ENCODE measurements at regions not wholly inside any gene's neighbourhood (a gene's known extent, or its start where the extent isn't known, plus 50 kb on each side); places are given as distances from the start of the nearest gene placed in this dataset.

DNA sequence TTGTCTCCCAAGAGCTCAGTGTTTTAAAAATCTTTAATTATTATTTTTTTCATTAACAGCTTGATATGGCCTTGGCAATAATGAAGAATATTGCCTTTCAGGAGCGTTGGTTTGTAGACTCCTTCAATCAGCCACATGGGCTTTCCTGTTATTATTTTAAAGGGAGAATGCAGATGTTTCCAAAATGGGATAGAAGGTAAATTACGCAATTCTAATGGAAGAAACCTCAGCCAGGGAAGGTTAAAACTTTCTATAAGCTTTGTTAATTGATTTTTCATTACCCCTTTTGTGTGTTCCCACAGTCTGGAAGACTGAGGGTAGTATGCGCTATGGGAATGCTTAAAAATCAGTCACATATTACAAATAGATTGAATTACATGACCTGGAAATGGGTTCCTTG, 188.4 kb upstream of the NAV3 start:
- no peak overlapping the region for H2AFZ ChIP-seq (ENCODE audit: low read length)
- no peaks in the 10 kb centered on the region for H4K20me1 ChIP-seq (ENCODE audit: insufficient read depth, low read length)
- no peaks in the 10 kb centered on the region for H3K79me2 ChIP-seq (ENCODE audit: insufficient read depth, low read length)
- no peaks in the 10 kb centered on the region for H3K4me1 ChIP-seq (ENCODE audit: insufficient read depth, low read length)
- no peak overlapping the region for H3K4me3 ChIP-seq (ENCODE audit: insufficient read depth, low read length)
- TF ChIP-seq, protein P1, sequence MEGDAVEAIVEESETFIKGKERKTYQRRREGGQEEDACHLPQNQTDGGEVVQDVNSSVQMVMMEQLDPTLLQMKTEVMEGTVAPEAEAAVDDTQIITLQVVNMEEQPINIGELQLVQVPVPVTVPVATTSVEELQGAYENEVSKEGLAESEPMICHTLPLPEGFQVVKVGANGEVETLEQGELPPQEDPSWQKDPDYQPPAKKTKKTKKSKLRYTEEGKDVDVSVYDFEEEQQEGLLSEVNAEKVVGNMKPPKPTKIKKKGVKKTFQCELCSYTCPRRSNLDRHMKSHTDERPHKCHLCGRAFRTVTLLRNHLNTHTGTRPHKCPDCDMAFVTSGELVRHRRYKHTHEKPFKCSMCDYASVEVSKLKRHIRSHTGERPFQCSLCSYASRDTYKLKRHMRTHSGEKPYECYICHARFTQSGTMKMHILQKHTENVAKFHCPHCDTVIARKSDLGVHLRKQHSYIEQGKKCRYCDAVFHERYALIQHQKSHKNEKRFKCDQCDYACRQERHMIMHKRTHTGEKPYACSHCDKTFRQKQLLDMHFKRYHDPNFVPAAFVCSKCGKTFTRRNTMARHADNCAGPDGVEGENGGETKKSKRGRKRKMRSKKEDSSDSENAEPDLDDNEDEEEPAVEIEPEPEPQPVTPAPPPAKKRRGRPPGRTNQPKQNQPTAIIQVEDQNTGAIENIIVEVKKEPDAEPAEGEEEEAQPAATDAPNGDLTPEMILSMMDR (IDR thresholded peaks at IDR 0.05; ENCODE audit: extremely low read depth, low read depth, low read length), result no peak
- H3K4me2 ChIP-seq (ENCODE audit: insufficient read depth, low read length), result no peak overlapping the region
- DNase-seq (ENCODE audit: insufficient read length, low spot score, missing footprints), result no peak
- H3K9me3 ChIP-seq (ENCODE audit: low read depth, low read length), result no peaks in the 10 kb centered on the region
- no peaks in the 10 kb centered on the region for H3K27me3 ChIP-seq (ENCODE audit: insufficient read depth, low read length)
- no peak overlapping the region for H3K27ac ChIP-seq (ENCODE audit: low read depth, low read length)
- no peaks in the 10 kb centered on the region for H3K36me3 ChIP-seq (ENCODE audit: insufficient read depth, low read length)

DNA sequence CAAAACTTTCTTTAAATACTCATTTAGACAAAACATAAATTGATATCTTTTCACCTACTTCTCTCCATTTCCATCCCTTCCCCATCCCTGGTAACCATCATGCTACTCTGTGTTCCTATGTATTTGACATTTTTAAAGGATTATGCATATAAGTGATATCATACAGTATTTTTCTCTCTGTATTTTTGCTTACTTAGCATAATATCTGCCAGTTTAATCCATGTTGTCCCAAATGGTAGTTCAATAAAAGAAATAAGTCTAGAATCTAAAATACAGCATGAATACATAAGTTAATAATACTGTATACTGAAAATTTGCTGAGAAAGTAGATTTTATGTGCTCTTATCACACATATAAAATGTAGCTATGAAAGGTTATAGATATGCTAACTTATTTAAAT, 190.3 kb upstream of the NAV3 start:
- Histone ChIP-seq H2AFZ (ENCODE audit: low read length) (no peak overlapping the region), H4K20me1 (ENCODE audit: insufficient read depth, low read length) (no peaks in the 10 kb centered on the region), H3K27me3 (ENCODE audit: insufficient read depth, low read length) (no peaks in the 10 kb centered on the region), H3K4me2 (ENCODE audit: insufficient read depth, low read length) (no peak overlapping the region), H3K9me3 (ENCODE audit: low read depth, low read length) (no peaks in the 10 kb centered on the region), H3K27ac (ENCODE audit: low read depth, low read length) (no peak overlapping the region), H3K4me3 (ENCODE audit: insufficient read depth, low read length) (no peak overlapping the region), H3K36me3 (ENCODE audit: insufficient read depth, low read length) (no peaks in the 10 kb centered on the region), H3K79me2 (ENCODE audit: insufficient read depth, low read length) (no peaks in the 10 kb centered on the region), H3K4me1 (ENCODE audit: insufficient read depth, low read length) (no peaks in the 10 kb centered on the region)
- TF ChIP-seq, protein P1 (IDR thresholded peaks at IDR 0.05; ENCODE audit: extremely low read depth, low read depth, low read length), result no peak
- no peak for DNase-seq (ENCODE audit: insufficient read length, low spot score, missing footprints)

DNA sequence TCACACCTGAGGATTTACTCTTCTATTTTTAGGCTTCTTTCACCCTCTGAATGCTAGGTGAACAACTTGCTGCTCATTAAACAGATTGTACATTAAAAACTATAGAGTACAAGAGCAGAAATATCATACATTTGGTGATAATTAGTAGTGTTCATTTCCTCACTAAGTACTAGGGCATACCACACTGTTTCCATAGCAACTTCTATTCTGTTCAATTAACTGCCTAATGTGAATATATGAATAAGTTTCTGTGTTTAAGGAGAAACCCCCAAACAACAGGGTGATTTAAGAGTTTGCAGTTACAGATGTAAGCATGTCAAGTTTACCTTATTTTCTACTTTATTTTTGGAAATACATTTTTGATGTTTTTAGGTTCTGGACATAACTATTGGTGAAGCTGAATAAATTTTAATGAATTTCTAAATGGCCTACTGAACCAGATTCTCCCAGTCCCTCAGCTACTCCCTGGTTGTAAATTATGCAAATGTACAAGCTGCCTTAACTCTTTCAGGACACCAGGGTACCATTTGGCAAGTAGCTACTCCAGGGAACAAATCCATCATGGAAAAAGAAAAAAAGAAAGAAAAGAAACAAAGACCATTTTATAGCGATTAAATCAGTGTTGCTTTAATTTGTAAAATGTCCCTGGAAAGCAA, 199.8 kb upstream of the NAV3 start:
- TF ChIP-seq, protein P1 (IDR thresholded peaks at IDR 0.05; ENCODE audit: extremely low read depth, low read depth, low read length), result no peak
- Histone ChIP-seq H4K20me1 (ENCODE audit: insufficient read depth, low read length) (no peaks in the 10 kb centered on the region), H3K4me1 (ENCODE audit: insufficient read depth, low read length) (no peaks in the 10 kb centered on the region), H3K27me3 (ENCODE audit: insufficient read depth, low read length) (no peaks in the 10 kb centered on the region), H3K9me3 (ENCODE audit: low read depth, low read length) (no peaks in the 10 kb centered on the region), H3K27ac (ENCODE audit: low read depth, low read length) (no peak overlapping the region), H2AFZ (ENCODE audit: low read length) (no peak overlapping the region), H3K4me3 (ENCODE audit: insufficient read depth, low read length) (no peak overlapping the region), H3K36me3 (ENCODE audit: insufficient read depth, low read length) (no peaks in the 10 kb centered on the region), H3K4me2 (ENCODE audit: insufficient read depth, low read length) (no peak overlapping the region), H3K79me2 (ENCODE audit: insufficient read depth, low read length) (no peaks in the 10 kb centered on the region)
- DNase-seq (ENCODE audit: insufficient read length, low spot score, missing footprints), result no peak

DNA sequence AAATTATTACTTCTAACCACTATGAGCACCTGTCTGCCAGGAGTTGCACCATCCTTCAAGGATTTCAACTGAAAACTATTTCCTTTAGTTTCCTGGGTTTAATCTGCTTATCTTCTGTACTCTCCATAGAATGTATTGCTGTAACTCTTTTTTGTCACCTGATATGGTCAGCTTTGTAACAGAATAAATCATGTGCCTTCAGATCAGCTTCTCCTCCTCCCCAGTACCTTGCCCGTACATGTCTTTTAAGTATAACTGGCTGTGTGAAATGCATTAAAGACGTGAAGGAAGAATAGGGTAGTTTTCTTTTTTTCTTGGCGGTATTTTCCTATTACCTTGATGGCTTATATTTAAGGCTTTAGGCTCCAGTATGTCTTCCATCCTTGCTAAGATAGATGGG, 200.3 kb upstream of the NAV3 start:
- no peaks in the 10 kb centered on the region for H3K36me3 ChIP-seq (ENCODE audit: insufficient read depth, low read length)
- H3K27ac ChIP-seq (ENCODE audit: low read depth, low read length), result no peak overlapping the region
- no peaks in the 10 kb centered on the region for H3K79me2 ChIP-seq (ENCODE audit: insufficient read depth, low read length)
- H3K27me3 ChIP-seq (ENCODE audit: insufficient read depth, low read length), result no peaks in the 10 kb centered on the region
- no peaks in the 10 kb centered on the region for H3K9me3 ChIP-seq (ENCODE audit: low read depth, low read length)
- H2AFZ ChIP-seq (ENCODE audit: low read length), result no peak overlapping the region
- DNase-seq (ENCODE audit: insufficient read length, low spot score, missing footprints), result no peak
- no peaks in the 10 kb centered on the region for H4K20me1 ChIP-seq (ENCODE audit: insufficient read depth, low read length)
- TF ChIP-seq, protein P1 (IDR thresholded peaks at IDR 0.05; ENCODE audit: extremely low read depth, low read depth, low read length), result no peak
- H3K4me3 ChIP-seq (ENCODE audit: insufficient read depth, low read length), result no peak overlapping the region
- peaks cover 4% of the 10 kb centered on the region for H3K4me1 ChIP-seq (ENCODE audit: insufficient read depth, low read length)
- no peak overlapping the region for H3K4me2 ChIP-seq (ENCODE audit: insufficient read depth, low read length)

Measured in osteoblast (primary cell).